ENCODE measurements at regions not wholly inside any gene's neighbourhood (a gene's known extent, or its start where the extent isn't known, plus 50 kb on each side); places are given as distances from the start of the nearest gene placed in this dataset.

- TF ChIP-seq POLR2A (IDR thresholded peaks at IDR 0.05; ENCODE audit: extremely low read depth, insufficient read length) (no peak), CTCF (IDR thresholded peaks at IDR 0.05; ENCODE audit: low read depth, low read length) (no peak), MAX (IDR thresholded peaks at IDR 0.05; ENCODE audit: low read depth, low read length) (no peak), MYC (IDR thresholded peaks at IDR 0.05; ENCODE audit: low read depth, low read length) (no peak)
These were observed 75.8 kb downstream of the CEBPB start for GRCh38 chr20:50266293-50267040.

Data from NB4 (cell line).